H1 (cell line): ENCODE measurements at regions not wholly inside any gene's neighbourhood (a gene's known extent, or its start where the extent isn't known, plus 50 kb on each side); places are given as distances from the start of the nearest gene placed in this dataset.

Experiments
- TF ChIP-seq, protein P1 (sequence below): fragments of 300-600 bp; sonication (generic); IDR thresholded peaks from 2 replicates; pipeline ENCODE4 v1.7.1; 2012; ENCODE audit warnings: low read length, moderate library complexity, mild to moderate bottlenecking, inconsistent platforms; ENCODE audit not compliant: insufficient replicate concordance

- TF ChIP-seq, protein P1, sequence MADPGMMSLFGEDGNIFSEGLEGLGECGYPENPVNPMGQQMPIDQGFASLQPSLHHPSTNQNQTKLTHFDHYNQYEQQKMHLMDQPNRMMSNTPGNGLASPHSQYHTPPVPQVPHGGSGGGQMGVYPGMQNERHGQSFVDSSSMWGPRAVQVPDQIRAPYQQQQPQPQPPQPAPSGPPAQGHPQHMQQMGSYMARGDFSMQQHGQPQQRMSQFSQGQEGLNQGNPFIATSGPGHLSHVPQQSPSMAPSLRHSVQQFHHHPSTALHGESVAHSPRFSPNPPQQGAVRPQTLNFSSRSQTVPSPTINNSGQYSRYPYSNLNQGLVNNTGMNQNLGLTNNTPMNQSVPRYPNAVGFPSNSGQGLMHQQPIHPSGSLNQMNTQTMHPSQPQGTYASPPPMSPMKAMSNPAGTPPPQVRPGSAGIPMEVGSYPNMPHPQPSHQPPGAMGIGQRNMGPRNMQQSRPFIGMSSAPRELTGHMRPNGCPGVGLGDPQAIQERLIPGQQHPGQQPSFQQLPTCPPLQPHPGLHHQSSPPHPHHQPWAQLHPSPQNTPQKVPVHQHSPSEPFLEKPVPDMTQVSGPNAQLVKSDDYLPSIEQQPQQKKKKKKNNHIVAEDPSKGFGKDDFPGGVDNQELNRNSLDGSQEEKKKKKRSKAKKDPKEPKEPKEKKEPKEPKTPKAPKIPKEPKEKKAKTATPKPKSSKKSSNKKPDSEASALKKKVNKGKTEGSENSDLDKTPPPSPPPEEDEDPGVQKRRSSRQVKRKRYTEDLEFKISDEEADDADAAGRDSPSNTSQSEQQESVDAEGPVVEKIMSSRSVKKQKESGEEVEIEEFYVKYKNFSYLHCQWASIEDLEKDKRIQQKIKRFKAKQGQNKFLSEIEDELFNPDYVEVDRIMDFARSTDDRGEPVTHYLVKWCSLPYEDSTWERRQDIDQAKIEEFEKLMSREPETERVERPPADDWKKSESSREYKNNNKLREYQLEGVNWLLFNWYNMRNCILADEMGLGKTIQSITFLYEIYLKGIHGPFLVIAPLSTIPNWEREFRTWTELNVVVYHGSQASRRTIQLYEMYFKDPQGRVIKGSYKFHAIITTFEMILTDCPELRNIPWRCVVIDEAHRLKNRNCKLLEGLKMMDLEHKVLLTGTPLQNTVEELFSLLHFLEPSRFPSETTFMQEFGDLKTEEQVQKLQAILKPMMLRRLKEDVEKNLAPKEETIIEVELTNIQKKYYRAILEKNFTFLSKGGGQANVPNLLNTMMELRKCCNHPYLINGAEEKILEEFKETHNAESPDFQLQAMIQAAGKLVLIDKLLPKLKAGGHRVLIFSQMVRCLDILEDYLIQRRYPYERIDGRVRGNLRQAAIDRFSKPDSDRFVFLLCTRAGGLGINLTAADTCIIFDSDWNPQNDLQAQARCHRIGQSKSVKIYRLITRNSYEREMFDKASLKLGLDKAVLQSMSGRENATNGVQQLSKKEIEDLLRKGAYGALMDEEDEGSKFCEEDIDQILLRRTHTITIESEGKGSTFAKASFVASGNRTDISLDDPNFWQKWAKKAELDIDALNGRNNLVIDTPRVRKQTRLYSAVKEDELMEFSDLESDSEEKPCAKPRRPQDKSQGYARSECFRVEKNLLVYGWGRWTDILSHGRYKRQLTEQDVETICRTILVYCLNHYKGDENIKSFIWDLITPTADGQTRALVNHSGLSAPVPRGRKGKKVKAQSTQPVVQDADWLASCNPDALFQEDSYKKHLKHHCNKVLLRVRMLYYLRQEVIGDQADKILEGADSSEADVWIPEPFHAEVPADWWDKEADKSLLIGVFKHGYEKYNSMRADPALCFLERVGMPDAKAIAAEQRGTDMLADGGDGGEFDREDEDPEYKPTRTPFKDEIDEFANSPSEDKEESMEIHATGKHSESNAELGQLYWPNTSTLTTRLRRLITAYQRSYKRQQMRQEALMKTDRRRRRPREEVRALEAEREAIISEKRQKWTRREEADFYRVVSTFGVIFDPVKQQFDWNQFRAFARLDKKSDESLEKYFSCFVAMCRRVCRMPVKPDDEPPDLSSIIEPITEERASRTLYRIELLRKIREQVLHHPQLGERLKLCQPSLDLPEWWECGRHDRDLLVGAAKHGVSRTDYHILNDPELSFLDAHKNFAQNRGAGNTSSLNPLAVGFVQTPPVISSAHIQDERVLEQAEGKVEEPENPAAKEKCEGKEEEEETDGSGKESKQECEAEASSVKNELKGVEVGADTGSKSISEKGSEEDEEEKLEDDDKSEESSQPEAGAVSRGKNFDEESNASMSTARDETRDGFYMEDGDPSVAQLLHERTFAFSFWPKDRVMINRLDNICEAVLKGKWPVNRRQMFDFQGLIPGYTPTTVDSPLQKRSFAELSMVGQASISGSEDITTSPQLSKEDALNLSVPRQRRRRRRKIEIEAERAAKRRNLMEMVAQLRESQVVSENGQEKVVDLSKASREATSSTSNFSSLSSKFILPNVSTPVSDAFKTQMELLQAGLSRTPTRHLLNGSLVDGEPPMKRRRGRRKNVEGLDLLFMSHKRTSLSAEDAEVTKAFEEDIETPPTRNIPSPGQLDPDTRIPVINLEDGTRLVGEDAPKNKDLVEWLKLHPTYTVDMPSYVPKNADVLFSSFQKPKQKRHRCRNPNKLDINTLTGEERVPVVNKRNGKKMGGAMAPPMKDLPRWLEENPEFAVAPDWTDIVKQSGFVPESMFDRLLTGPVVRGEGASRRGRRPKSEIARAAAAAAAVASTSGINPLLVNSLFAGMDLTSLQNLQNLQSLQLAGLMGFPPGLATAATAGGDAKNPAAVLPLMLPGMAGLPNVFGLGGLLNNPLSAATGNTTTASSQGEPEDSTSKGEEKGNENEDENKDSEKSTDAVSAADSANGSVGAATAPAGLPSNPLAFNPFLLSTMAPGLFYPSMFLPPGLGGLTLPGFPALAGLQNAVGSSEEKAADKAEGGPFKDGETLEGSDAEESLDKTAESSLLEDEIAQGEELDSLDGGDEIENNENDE = no peak
Measured at GRCh38 chr1:5632224-5632623, 360.0 kb downstream of the NPHP4 start (continued).
